Endometrial microvascular endothelial cells (primary cell): ENCODE measurements at regions not wholly inside any gene's neighbourhood (a gene's known extent, or its start where the extent isn't known, plus 50 kb on each side); places are given as distances from the start of the nearest gene placed in this dataset.

Experiments
- in situ Hi-C: cut with HindIII; loops from 2 replicates; pipeline ENCODE4 v1.10.0; 2017; ENCODE audit warnings: low sequenced_read_pairs, low pct_unique_long_range_greater_than_20kb; ENCODE audit errors: inconsistent ontology term

DNA sequence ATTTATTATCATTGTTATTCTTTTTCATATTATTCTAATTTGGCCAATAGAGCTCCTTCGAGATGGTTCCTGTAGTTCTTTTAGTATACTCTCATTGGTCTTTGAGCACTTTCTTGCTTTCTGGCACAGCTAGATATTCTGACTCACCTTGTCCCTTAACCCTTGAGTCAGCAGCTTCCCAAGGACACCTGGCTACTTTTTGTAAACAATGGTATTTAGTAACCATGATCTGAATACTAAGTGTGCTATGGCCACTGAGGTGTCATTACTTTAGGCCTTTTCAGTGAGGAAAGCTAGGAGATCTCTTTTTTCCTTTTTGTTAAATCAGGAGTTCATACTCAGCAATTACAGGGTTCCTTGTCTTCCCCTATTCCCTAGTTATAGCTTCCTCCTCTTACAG lies 126.5 kb upstream of the CITED2 start:
- in situ Hi-C loops: no loop called here

DNA sequence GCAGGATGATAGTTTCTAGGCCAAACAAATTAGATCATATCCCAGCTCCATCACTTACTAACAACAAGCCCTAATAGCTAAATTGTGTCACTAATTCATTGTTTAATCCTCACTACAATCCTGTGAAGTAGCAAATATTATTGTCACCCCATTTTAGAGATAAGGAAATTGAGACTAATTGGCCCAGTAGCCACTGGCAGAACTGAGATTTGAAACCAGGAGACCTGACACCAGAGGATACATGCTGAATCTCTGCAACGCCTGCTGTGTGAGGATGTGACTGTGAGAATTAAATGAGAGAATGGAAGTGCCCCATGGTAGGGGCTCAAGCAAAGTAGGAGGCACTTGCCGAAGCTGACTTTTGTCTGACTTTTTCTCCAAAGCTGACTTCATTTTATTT lies 124.3 kb upstream of the CITED2 start:
- in situ Hi-C loops: no loop called here

DNA sequence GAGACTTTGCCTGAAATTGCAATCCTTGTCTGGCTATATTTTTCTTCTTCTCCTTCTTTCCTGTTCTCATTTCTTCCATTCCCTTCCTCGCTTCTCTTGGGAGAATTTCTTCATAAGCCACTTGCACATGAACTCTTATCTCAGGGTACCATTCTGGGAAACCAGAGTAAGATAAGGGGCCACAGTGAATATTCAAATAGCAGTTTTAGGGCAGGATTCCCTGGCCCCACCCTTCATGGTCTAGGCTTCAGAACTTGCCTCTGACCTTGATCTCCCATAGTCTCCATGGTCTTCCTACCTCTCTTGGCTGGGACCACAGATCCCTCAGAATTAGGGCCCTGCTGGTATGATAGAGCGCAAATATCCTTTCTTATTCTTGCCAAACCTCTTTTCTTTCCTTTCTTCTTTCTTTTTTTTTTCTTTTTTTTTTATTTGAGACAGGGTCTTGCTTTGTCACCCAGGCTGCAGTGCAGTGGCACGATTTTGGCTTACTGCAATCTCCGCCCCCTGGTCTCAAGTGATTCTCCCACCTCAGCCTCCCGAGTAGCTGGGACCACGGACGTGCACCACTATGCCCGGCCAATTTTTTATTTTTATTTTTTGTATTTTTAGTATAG lies 123.0 kb upstream of the CITED2 start:
- in situ Hi-C loops: no loop called here

DNA sequence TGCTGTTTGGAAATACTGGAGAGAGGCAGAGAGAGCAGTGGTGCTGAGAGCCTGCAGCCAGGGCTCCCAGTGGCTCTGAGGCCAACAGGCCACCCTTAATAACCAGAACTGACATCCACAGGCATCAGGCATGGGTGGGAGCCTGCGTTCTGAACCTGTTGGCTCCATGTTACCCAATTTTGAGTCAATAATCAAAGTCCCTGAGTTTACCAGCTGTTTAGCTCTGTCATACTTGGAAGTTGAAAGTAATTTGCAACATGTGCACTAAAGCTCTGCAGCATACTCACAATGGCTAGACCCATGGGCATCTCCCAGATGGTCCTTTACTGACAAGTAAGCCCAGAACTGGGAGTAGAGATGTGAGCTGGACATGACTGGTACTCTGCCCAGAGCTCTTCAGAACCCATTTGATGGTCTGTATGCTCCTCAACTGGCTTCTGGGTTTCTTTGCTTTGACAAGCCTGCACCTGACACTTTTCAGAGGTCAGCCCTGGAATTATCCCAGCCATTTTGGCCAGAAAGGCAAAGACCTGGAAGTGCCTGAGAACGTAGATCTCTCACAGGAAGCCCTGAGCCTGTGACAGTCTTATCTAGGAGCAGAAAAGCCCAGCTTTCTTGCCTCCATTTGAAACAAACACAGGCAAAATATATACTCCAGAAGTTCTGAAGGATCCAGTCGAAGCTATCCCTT lies 122.4 kb upstream of the CITED2 start:
- in situ Hi-C loops: no loop called here

DNA sequence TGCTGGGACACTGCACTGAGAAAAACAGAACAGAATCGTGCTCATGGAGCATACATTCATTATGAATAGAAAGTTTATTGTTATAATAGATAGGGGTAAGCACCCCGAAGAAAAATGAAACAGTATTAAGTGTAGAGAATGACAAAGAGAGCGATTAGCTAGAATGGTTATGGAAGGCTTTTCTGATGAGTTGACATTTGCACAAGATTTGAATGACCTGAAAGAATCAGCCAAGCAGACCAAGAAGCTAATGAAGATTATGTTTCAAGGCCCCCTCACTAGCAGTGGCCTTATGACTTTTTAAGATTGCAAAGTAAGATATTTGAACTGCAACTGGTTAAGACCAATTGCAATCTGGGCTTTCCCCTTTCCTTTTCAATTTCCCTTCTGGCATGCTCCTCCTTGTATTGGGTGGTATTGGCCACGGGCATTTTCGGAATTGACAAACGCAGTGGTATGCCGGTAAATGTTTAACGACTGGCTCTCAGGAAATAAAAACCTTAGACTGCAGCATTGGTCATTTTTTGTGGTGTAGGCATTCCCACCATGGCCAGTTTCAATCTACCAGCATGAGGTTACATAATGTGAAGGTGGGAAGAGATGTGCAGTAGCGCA lies 120.0 kb upstream of the CITED2 start:
- in situ Hi-C loops: no loop called here

DNA sequence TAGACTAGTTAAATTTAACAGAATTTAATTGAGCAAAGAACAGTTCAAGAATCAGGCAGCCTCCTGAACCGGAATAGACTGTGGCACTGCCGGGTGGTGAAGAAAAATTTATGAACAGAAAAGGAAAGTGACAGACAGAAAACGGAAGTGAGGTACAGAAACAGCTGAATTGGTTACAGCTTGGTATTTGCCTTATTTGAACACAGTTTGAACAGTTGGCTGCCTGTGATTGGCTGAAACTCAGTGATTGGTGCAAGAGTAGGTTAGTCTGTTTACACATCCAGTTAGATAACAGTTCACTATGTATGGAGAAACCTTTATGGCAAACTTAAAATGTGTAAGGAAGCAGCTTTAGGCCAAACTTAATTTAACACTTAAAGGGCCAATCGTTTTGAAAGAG lies 116.0 kb upstream of the CITED2 start:
- in situ Hi-C loops: no loop called here

DNA sequence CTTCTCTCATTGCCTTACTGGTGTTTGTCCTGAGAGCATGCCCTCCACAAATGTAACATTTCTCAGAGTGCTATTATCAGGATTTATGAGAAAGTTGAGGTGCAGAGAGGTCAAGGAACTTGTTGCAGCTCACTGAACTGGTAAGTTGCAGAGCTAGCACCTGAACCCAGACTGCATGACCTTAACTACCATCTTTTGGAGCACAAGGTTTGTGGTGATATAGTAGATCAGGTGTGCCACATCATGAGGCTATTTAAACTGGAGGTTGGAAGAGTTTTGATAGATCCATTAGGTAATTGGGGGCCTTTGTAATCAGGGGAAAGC lies 112.0 kb upstream of the CITED2 start:
- in situ Hi-C loops: no loop called here

DNA sequence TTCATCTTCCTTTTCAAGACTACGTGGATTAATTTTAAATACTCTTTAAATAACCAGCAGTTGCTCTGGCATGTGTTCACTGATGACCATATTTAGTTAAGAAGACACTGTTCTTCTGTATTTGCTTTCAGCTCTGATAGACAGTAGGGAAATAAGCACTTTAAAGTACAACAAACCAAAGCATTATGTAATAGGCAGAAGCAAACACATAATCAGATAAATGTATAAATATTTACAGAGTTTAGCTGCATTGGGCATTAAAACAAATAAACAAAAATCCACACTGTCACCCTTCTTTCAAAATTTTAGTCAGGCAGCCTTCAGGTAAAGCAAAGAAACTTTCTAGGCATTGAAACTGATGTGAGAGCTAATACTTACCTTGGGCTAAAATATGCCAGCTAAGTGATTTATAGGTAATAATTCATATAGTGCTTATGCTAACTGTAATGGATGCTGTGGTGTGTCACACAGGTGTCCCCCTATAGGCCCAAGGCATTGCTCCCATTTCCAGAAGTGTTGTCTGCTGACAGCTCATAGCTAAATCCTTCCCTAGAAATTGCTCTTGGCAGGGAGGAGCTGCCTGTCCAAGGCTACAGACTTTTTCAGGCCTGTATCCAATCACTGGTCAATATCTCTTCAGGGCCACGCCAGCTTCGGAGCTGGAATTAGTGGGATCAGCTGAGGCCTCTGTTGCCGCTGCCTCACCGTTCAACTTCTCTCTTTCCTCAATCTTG lies 111.5 kb upstream of the CITED2 start:
- in situ Hi-C loops: no loop called here

DNA sequence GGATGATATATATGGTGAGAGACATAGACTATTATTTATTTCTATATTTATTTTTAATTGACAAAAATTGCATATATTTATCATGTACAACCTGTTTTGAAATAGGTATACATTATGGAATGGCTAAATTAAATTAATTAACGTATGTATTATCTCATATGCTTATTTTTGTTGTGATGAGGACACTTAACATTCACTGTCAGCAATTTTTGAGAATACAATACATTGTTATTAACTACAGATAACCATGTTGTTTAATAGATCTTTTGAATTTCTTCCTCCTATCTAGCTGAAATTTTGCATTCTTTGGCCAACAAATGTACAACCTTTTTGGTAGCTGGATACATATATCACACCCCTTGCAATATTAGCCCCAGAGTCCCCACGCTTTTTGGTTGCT lies 110.7 kb upstream of the CITED2 start:
- in situ Hi-C loops: no loop called here

DNA sequence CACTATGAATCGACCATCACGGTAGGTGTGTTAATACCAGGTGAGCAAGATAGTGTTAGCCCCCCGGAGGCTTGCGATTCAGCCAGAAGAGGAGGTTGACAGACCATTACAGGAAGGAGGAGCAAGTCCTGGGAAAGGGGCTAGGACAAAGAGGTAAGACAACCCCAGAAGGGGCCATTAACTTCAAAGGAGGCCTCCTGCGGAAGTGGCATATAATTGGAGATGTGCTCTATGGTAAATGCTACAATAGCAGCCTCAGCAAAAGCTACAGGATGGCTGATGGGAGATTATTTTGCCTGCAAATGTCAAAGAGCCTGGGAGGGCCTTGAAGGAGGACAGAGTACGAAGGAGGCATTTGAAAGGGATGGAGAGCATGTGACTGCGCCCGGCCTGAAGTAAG lies 108.6 kb upstream of the CITED2 start:
- in situ Hi-C loops: no loop called here

DNA sequence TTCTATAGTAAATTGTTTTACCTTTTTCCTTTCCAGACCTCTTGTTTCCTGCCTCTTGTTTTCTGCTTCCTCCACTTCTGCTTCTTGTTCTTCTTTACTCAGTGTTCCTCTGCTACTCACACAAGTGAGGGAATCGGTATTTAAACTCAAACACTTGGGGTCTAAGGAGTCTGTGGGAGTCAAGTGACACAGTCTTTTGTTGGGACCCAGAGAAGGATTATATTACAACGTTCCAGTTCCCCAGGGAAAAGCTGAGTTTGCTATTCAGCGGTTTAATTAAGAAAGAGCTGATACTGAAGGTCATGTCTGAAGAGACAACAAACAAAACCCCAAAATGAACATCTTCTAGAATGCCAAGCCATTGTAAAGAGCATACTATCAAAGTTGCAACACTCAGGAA lies 107.8 kb upstream of the CITED2 start:
- in situ Hi-C loops: no loop called here

DNA sequence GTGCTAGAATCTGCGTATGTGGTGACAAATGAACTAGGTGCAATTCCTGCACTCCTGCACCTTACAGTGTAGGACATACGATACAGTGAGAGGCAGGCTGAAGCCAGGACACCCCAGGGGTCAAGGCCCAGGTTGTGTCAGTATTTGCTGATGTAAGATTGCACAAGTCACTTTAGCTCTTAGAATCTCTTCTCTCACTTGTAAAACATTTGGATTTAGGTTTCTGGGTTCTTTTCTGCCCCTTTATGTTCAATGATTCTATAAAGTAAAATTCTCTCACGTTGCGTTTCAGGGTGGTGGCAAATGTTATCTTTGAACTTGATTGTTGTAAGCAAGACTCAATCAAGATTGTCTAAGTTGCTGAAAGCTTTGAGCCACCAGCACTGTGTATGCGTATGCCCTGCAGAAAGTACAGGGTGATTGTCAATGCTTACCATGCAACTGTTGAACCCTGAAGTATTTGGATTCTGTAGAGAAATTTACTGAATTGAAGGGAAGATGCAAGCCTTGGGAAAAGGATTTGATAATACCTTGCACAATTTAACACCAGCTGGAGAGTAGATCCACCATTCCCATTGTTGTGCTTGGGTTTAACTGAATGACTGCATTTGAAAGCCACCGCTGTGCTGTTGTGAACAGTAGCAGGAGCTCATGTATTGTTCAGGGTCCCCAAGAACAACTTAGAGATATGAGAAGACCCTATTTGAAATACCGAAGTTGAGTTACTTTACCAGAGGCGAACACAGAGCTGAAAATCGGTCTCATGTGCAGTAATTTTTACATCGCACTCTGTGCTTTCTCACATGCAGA lies 106.1 kb upstream of the CITED2 start:
- in situ Hi-C loops: no loop called here

DNA sequence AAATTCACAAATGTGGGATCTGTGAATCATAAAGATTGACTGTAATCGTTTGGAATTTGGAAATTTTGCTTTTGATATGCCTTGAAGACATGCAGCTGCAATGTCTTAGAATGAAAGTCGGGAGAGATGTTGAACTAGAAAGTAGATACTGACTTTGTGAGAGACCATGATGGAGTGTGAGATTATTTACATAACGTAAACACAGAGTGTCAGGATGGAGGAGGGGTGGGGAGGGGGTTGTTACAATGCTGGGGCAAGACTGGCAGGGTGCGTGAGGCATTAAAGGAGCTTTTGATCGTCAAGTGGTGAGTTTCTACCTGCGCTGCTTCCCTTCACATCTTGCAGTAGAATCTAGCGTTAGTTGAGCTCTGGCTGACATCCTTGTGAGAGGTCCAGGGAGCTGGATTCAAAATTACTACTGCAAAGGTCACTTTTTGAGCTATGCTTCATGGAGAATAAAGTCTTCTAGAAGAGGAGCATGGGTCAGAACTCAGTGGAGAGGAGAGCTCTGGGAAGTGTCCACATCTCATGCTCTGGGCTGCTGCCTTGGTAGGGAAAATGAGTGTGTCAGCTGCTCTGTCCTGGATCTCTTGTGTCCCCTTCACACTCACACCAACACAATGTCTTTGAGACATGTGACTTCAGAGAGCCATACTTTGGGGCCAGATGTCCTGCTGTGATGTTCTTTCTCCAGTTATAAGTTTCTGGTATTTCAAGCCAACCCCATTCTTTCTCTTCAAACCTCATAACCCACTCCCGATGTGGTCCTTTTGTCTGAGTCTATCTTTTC lies 105.2 kb upstream of the CITED2 start:
- in situ Hi-C loops: no loop called here

DNA sequence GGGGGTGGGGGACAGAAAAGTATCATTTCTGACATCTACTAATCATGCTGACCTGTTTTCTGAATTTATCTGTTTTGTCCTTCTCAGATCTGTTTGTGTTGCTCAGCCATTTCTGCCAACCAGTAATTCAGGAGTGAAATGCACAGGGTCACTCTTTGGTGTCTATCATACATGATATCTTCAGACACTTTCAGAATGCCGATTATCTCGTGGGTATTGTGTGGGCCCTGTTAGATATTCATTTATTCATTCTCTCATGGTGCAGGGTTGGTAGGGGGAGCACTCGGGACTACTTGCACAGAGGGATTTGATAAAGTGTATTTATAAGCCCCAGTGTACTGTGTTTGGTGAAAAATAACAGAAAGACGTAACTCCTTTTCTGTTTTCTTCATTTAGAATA lies 101.2 kb upstream of the CITED2 start:
- in situ Hi-C loops: no loop called here

DNA sequence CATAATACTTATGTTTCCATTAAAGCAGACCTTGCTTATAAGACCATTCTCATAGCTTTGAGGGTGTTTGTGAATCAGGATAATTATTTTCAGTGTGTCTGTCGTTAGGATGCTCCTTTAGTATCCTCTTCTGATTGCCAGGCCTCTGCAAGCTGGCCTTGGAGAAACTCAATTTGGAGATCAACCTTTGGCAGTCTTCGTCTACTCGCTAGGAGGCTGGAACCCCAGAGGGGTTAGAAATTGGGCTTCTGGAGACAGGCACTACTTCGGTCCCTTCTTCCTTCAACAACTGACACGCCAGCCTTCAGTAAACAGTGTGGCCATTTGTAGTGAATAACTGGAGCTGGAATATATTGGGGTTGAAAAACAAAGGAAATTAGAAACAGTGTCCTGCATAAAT lies 100.8 kb upstream of the CITED2 start:
- in situ Hi-C loops: no loop called here

DNA sequence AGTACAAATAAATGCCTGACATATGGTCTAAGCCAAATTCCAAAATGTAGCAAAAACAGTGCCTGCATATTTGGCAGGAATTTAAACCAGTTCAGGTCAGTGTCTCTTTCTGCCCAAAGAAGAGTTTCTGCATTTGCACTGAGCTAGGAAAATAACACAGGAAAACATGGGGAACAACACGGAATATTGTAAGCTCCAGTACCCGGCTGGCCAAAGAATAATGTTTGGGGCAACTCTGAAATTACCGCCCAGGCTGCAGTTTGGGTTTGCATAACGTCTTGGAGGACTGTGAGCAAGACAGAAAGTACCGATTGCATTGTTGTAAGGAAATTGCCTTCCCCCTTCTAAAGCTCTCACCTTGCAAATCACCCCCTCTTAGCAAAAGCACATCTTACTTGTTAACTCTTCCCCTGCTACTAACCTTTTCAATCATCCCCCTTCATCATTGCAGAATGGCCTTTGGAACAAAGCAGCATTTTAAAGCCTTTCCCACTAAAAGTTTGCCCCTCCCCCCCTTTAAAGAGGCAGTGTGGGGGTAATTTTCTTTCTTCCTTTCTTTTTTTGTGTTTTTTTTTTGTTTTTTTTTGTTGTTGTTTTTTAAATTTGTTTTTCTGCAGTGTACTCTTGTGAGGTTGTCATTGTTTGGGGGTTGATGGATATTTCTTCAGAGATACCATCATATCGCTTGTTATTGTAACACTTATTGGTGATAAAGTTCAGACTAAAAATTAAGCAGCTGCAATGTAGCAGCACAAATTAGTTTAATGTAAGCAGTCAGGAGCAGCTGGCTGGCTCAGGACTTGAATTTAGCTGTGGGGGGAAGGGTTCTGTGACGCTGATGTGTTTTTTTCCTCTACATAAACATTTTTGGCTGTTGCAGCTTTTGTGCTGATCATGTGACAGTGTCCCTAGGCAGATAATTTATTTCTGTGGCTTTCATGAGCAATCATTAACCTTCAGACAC lies 100.0 kb upstream of the CITED2 start:
- in situ Hi-C loops: no loop called here

DNA sequence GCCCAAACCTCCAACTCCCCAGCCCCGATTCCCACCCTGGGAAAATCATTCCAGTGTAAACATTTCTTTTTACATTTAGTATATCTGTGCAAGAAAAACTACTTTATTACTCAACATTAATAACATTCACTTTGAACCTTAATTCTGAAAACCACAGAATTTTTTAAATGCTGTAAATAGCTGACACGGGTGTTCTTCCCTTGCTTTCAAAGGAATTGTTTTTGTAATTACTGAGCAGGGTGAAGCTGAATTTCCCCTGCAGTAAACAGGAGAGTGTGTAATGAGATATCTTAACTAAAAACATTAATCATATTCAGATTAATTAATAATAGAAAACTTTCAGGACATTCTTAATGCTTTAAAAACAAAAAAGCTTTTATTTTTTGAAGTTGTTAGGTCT lies 99.3 kb upstream of the CITED2 start:
- in situ Hi-C loops: no loop called here
